Osteoblast (primary cell): ENCODE measurements at regions not wholly inside any gene's neighbourhood (a gene's known extent, or its start where the extent isn't known, plus 50 kb on each side); places are given as distances from the start of the nearest gene placed in this dataset.

Experiments used
- DNase-seq: peaks from one replicate; pipeline ENCODE4 v3.0.0; 2011; ENCODE audit warnings: low spot score, mixed read lengths; ENCODE audit not compliant: insufficient read length; ENCODE audit errors: missing footprints
- H2AFZ ChIP-seq: 2 replicates; pipeline ENCODE4 v1.6.0; 2011; ENCODE audit warnings: mild to moderate bottlenecking, low read length
- H3K27ac ChIP-seq: 2 replicates; pipeline ENCODE4 v1.5.1; 2011; ENCODE audit warnings: mild to moderate bottlenecking, low read depth, low read length, moderate library complexity
- H3K27me3 ChIP-seq: 2 replicates; pipeline ENCODE4 v1.6.0; 2012; ENCODE audit warnings: mild to moderate bottlenecking, control low read depth, inconsistent platforms, low read length, moderate library complexity; ENCODE audit not compliant: insufficient read depth
- H3K36me3 ChIP-seq: 2 replicates; pipeline ENCODE4 v1.5.1; 2011; ENCODE audit warnings: mild to moderate bottlenecking, low read length, control low read depth, moderate library complexity; ENCODE audit not compliant: insufficient read depth
- H3K4me1 ChIP-seq: 2 replicates; pipeline ENCODE4 v1.5.1; 2011; ENCODE audit warnings: mild to moderate bottlenecking, low read length, control low read depth, moderate library complexity; ENCODE audit not compliant: insufficient read depth
- H3K4me2 ChIP-seq: 2 replicates; pipeline ENCODE4 v1.6.0; 2011; ENCODE audit warnings: mild to moderate bottlenecking, low read length; ENCODE audit not compliant: insufficient read depth
- H3K4me3 ChIP-seq: fragments of 200-600 bp; sonication (generic); 3 replicates; pipeline ENCODE4 v1.5.1; 2012; ENCODE audit warnings: mild to moderate bottlenecking, low read length, inconsistent platforms; ENCODE audit not compliant: insufficient read depth
- H3K79me2 ChIP-seq: 2 replicates; pipeline ENCODE4 v1.6.0; 2012; ENCODE audit warnings: mild to moderate bottlenecking, low read length, control low read depth, inconsistent platforms; ENCODE audit not compliant: insufficient read depth
- H3K9me3 ChIP-seq: 2 replicates; pipeline ENCODE4 v1.5.1; 2011; ENCODE audit warnings: low read depth, low read length, control low read depth
- H4K20me1 ChIP-seq: 2 replicates; pipeline ENCODE4 v1.6.0; 2012; ENCODE audit warnings: mild to moderate bottlenecking, low read length, control low read depth; ENCODE audit not compliant: insufficient read depth
- CTCF ChIP-seq: IDR thresholded peaks from 2 replicates; pipeline ENCODE4 v1.5.1; 2011; ENCODE audit warnings: mild to moderate bottlenecking, low read depth, low read length, moderate library complexity; ENCODE audit errors: extremely low read depth

- H3K79me2 ChIP-seq, result no peaks in the 10 kb centered on the region
- no peak overlapping the region for H3K27ac ChIP-seq
- H3K4me1 ChIP-seq, result no peaks in the 10 kb centered on the region
- no peak overlapping the region for H3K4me2 ChIP-seq
- no peak overlapping the region for H3K4me3 ChIP-seq
- H3K9me3 ChIP-seq, result no peaks in the 10 kb centered on the region
- no peak for TF ChIP-seq CTCF
- no peaks in the 10 kb centered on the region for H3K36me3 ChIP-seq
- H2AFZ ChIP-seq, result no peak overlapping the region
- DNase-seq, result no peak
- no peaks in the 10 kb centered on the region for H3K27me3 ChIP-seq
- H4K20me1 ChIP-seq, result no peaks in the 10 kb centered on the region
These were observed 880.1 kb upstream of the INTU start for GRCh38 chr4:126752702-126753101.

DNA sequence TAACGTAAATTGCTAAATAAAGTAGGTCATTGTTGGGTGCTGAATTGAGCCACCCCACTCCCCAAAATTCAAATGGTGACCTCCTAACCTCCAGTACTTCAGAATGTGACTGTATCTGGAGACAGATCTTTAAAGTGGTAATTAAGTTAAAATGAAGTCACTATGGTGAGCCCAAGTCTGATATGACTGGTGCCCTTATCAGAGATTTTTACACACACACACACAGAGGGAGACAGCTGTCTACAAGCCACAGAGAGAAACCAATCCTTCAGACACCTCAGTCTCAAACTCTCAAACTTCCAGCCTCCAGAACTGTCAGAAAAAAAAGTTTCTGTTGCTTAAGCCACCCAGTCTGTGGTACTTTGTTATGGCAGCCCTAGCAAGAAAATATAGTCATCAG, 879.2 kb upstream of the INTU start:
- H3K4me2 ChIP-seq, result no peak overlapping the region
- no peak overlapping the region for H3K4me3 ChIP-seq
- H3K4me1 ChIP-seq, result no peaks in the 10 kb centered on the region
- H3K36me3 ChIP-seq, result no peaks in the 10 kb centered on the region
- no peak for TF ChIP-seq CTCF
- no peaks in the 10 kb centered on the region for H4K20me1 ChIP-seq
- no peak for DNase-seq
- H3K9me3 ChIP-seq, result no peaks in the 10 kb centered on the region
- H2AFZ ChIP-seq, result no peak overlapping the region
- no peaks in the 10 kb centered on the region for H3K27me3 ChIP-seq
- no peak overlapping the region for H3K27ac ChIP-seq
- no peaks in the 10 kb centered on the region for H3K79me2 ChIP-seq

DNA sequence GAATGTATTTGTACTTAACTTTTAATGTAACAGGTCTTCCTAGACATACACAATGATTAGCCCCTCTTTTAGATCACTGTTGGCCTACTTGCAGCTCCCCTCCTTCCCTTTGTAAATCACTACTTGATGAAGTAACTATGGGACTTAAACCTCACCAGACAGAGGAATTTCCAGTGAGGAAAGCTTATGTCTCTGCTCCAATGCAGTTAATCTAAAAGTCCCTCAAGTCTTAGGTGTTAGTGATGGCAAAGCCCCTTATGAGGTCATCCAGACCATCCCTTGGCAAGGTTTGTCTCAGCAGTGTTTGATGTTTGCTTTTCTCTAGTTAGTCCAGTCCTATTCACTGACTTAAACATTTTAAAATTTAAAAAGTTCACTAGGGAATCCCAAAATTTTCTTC, 877.3 kb upstream of the INTU start:
- H2AFZ ChIP-seq, result no peak overlapping the region
- no peak overlapping the region for H3K4me3 ChIP-seq
- H3K4me2 ChIP-seq, result no peak overlapping the region
- no peaks in the 10 kb centered on the region for H3K79me2 ChIP-seq
- no peaks in the 10 kb centered on the region for H4K20me1 ChIP-seq
- H3K36me3 ChIP-seq, result no peaks in the 10 kb centered on the region
- no peak for TF ChIP-seq CTCF
- H3K4me1 ChIP-seq, result no peaks in the 10 kb centered on the region
- no peaks in the 10 kb centered on the region for H3K9me3 ChIP-seq
- H3K27me3 ChIP-seq, result no peaks in the 10 kb centered on the region
- no peak overlapping the region for H3K27ac ChIP-seq
- DNase-seq, result no peak

DNA sequence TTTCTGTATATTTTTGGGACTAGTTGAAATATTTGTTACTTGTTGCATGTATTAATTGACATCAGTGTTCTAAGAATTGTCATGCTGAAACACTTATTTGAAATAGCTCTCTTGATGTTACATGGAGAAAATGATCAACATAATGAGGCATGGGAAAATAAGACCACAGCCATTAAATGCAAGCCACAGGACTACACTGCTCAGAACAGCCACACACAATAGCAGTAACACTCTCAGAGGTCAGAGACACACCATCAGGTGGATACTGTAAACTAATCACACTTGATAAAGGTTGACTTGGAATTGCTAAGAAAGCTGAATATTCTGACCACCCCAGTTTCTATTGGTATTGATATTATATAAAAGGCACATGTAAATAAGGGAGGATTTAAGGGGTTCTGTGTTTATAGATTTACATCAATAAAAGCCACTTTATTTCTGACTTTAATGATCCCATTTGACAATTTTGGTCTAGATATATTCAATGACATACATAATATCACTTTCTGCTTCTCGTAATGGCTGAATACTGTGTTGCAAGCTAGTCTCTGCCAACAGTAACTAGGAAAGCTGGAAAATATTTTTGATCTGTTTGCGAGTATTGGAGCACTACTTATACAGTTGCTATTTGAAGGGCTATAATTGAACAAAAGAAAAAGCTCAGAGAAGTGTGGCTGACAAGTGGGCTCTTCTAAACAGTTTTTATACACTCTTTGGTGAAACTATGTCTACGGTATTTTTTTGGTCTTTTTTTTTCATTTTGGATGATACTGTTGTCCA, 876.5 kb upstream of the INTU start:
- Histone ChIP-seq H3K79me2 (no peaks in the 10 kb centered on the region), H3K4me3 (no peak overlapping the region), H2AFZ (no peak overlapping the region), H3K27me3 (no peaks in the 10 kb centered on the region), H3K4me2 (no peak overlapping the region), H3K4me1 (no peaks in the 10 kb centered on the region), H3K36me3 (no peaks in the 10 kb centered on the region), H3K9me3 (no peaks in the 10 kb centered on the region), H3K27ac (no peak overlapping the region), H4K20me1 (no peaks in the 10 kb centered on the region)
- no peak for DNase-seq
- no peak for TF ChIP-seq CTCF
